DMS79 (cell line): ENCODE measurements at regions not wholly inside any gene's neighbourhood (a gene's known extent, or its start where the extent isn't known, plus 50 kb on each side); places are given as distances from the start of the nearest gene placed in this dataset.
A peak's percentile ranks its signal among the peaks of the same experiment; 100 is the strongest.

Experiments used
- DNase-seq: peaks from one replicate; lab custom pipeline; 2025; lab: John Stamatoyannopoulos, UW

DNA sequence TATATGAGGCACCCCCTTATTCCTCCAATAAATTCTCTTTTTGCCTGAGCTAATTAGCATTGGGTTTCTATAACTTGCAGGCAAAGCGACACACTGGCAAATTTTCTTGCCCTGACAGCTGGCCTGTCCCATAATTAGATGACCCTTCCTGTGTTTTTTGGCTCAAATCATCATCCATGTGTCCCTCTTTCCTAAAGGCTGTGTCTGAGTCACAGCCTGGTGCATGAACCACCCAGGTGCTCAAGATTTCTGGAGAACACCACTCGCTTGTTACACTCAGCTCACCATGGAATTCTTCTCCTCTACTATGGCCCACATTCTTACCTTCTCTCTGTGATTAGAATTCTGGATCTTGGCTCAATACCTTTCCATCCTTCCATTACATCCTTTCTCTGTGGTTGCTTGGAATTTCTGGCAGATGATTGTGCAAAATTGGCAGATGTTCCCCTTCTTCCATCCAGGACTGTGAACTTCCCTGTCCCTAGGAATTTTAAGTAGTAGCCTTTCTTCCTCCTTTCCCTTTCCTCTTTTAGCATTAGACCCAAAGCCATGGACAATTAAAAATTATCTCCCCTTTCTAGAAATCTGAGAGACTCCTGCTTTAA lies 116.0 kb upstream of the ANKRD1 start:
- no peak for DNase-seq

DNA sequence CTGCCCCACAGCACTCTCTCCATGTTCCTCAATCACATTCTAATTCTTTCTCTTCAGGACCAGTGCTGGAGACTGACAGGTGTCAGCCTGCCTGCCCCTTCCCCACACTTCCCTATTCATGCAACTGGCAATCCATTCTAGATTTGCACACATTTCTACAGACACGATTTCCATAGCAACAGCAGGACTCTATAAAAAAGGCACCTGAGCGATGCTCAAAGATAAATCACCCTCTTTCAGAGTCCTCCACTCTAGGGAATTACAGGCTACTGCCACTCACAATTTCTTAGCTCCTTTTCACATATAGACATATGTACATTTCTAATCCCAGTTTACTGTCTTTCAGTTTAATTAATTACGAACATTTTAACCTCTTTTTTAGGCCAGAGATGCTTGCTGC lies 118.1 kb upstream of the ANKRD1 start:
- DNase-seq = no peak

GRCh38 chr10:91040343-91040742 lies 119.5 kb upstream of the ANKRD1 start:
- DNase-seq = no peak

DNA sequence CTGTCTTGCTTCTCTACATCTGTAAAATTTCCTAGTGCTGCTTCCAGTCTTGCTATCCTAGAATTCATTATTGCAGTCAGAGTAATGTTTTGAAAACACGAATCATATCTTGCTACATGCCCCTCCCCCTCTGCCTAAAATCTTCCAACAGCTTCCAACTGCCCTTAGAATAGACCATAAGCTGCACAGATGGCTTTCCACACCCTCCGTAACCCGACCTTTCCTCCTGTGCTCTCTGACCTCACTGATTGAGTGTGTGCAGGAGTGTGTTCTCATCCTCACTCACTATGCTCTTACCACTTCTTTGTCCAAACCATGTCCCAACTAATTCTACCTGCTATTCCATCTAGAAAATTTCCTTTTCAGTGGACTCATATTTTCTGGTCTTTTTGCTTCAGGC lies 121.2 kb upstream of the ANKRD1 start:
- DNase-seq = no peak

DNA sequence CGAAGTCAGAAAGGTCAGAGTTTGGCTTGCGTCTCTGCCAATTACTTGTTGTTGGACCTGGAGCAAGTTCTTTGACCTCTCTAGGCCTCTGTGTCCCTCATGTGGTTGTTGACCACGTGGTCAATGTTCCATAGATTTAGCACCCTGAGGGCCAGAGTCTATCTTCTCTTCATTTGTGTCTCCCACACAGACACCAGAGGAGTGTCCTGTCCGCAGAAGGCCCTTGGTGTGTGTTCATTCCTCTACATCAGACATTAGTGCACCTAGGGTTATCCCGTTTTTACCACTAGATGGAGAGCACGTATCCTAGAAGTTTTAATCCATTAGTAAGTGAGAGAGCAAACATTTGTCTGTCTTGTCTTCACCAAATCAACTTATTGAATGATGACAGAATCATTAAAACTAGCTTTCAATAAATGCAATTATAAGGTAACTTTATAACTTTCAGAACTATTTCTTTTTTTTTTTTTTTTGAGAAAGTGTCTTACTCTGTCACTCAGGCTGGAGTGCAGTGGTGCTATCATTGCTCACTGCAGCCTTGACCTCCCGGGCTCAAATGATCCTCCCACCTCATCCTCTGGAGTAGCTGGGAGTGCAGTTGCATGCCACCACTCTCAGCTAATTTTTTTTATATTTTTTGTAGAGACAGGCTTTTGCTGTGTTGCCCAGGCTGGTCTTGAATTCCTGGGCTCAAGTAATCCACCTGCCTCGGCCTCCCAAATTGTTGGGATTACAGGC lies 122.5 kb upstream of the ANKRD1 start:
- DNase-seq = no peak

GRCh38 chr10:91046869-91047268 lies 126.0 kb upstream of the ANKRD1 start:
- DNase-seq = no peak

GRCh38 chr10:91048380-91048779 lies 127.5 kb upstream of the ANKRD1 start:
- DNase-seq = no peak

- DNase-seq = no peak
Measured at GRCh38 chr10:91049296-91049987, 128.6 kb upstream of the ANKRD1 start.

DNA sequence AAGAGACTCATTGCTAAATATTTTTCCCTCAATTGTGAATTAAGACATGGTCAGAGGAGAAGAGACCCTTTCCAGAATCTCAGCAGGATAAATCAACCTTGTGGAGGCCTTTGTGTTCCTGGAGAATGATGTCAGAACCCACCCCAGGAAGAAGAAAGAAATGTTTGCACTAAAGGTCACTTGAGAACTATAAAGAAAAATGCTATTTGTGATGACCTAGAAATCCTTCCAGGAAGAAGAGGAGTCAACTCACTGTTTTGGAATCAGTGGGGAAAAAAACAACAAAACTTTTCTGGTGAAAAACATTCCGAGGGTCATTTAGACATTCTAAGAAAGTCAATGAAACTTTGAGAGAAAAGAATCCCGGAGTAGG lies 129.1 kb upstream of the ANKRD1 start:
- no peak for DNase-seq

GRCh38 chr10:91050371-91051034 lies 129.6 kb upstream of the ANKRD1 start:
- DNase-seq = no peak

GRCh38 chr10:91051829-91052228 lies 130.9 kb upstream of the ANKRD1 start:
- DNase-seq = peak; percentile 35

DNA sequence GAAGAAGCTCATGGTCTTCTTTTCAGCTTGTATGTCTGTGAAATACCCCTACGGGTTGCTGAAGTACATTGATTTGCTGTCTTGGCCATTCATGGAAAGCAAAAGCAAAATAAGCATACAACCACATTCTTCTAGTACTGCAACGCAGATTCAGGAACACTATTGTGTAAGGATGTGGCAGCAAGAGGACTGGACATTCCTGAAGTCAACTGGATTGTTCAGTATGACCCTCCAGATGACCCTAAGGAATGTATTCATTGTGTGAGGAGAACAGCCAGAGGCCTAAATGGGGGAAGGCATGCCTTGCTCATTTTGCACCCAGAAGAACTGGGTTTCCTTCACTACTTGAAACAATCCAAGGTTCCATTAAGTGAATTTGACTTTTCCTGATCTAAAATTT lies 133.4 kb upstream of the ANKRD1 start:
- no peak for DNase-seq

- DNase-seq = no peak
Measured at GRCh38 chr10:91061187-91061586, 140.3 kb upstream of the ANKRD1 start.

GRCh38 chr10:91061608-91062007 lies 140.7 kb upstream of the ANKRD1 start:
- no peak for DNase-seq

- no peak for DNase-seq
Measured at GRCh38 chr10:91062091-91062490, 141.2 kb upstream of the ANKRD1 start.

- no peak for DNase-seq
Measured at GRCh38 chr10:91071786-91072185, 148.7 kb upstream of the PCGF5 start.

- no peak for DNase-seq
Measured at GRCh38 chr10:91073286-91073979, 147.0 kb upstream of the PCGF5 start.

DNA sequence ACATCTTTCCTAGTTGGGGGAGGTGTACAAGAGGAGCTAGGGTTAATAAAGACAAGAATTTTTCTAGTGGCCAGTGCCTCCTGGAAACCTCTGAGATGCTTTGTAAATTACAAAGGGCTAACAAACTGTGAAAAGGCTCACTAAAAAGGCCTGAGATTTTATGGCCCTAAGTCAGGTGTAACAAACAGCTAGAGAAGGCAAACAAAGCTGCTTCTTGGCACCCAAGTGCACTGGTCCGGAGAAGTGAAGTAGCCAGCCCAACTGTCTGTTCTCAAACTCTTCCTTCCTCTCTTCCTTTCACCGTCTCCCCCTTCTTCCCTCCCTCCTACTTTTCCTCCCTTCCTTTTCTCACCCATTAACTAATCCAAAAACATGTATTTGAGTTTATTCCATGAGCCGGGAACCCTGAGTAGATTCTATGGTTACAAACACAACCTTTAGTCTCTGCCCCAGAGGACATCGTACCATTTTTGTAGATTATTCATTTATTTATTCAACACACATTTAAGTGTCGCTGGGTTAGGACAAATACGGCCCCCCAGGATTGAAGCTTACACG lies 143.4 kb upstream of the PCGF5 start:
- peak; percentile 2 for DNase-seq

DNA sequence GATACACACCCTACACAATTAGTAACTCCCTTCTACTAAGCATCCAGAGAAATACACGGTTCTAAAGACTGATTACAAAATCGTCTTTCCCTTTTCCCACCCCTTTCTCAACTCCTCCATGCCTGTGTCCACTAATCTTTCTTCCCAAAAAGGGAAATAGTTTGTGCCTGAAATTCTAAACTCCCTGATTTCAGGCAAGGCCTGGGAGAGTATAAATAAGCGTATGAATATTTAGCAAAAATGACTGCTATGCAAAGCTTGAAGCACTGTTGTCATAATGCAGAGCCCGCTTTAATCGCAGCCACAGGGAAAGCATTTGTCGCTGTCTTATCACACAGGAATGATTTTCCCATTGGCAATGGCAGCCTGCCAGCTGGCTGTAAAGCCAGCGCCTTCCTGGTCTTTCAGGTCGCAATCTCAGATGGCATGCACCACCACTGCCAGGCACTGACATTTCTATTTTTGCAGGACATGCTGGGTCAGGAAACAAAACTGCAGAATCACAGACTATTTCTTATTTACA lies 142.9 kb upstream of the PCGF5 start:
- peak; percentile 13 for DNase-seq

- no peak for DNase-seq
Measured at GRCh38 chr10:91080776-91081175, 139.7 kb upstream of the PCGF5 start.

- no peak for DNase-seq
Measured at GRCh38 chr10:91082447-91082846, 138.0 kb upstream of the PCGF5 start.
